CD4-positive, alpha-beta T cell (primary cell): ENCODE measurements at regions not wholly inside any gene's neighbourhood (a gene's known extent, or its start where the extent isn't known, plus 50 kb on each side); places are given as distances from the start of the nearest gene placed in this dataset.

Experiments used
- ATAC-seq: fragments of 200-7000 bp; cut with Tn5 transposase; one replicate; pipeline ENCODE4 v1.10.0; 2022; ENCODE audit warnings: mild to moderate bottlenecking; ENCODE audit not compliant: poor library complexity
- CTCF ChIA-PET: fragments of 350-600 bp; sonication (Branson Sonifier 250); formaldehyde crosslinking; loops from one replicate; lab custom pipeline; 2021; ENCODE audit warnings: antibody characterized with exemption, inconsistent platforms; lab: Charles Lee
- POLR2A ChIA-PET: fragments of 350-600 bp; sonication (Branson Sonifier 250); formaldehyde crosslinking; loops from one replicate; lab custom pipeline; 2021; ENCODE audit warnings: antibody characterized with exemption, inconsistent platforms; lab: Charles Lee
- DNase-seq, 14 experiments: peaks; one replicate each; pipeline ENCODE4 v3.0.0-alpha.2; 2013 to 2020; ENCODE audit warnings: mixed read lengths in 2 of 14
- H3K27ac ChIP-seq, 2 donors: one replicate each; pipeline versions ENCODE4 v1.5.1 to v1.7.0; 2013; ENCODE audit warnings: low read length in 2 of 2, low read depth in 1 of 2, mild to moderate bottlenecking in 1 of 2
- H3K27me3 ChIP-seq, 2 experiments: 1 replicate in 1 of 2; 2 replicates in 1 of 2; pipeline versions ENCODE4 v1.6.1 to v1.7.0; 2013; ENCODE audit warnings: low read length in 2 of 2, control low read depth in 1 of 2, mild to moderate bottlenecking in 1 of 2, moderate library complexity in 1 of 2; ENCODE audit not compliant: insufficient read depth in 2 of 2, control insufficient read depth in 1 of 2
- H3K36me3 ChIP-seq: one replicate; pipeline ENCODE4 v1.6.1; 2013; ENCODE audit warnings: low read length, control low read depth; ENCODE audit not compliant: insufficient read depth
- H3K4me1 ChIP-seq: one replicate; pipeline ENCODE4 v1.6.1; 2013; ENCODE audit warnings: low read length, control low read depth; ENCODE audit not compliant: insufficient read depth
- H3K4me3 ChIP-seq: one replicate; pipeline ENCODE4 v1.5.1; 2013; ENCODE audit warnings: mild to moderate bottlenecking, low read length, moderate library complexity
- H3K9me3 ChIP-seq, 2 experiments: 1 replicate in 1 of 2; 2 replicates in 1 of 2; pipeline versions ENCODE4 v1.6.1 to v1.7.0; 2013; ENCODE audit warnings: low read length in 2 of 2, mild to moderate bottlenecking in 2 of 2, control low read depth in 1 of 2, moderate library complexity in 1 of 2; ENCODE audit not compliant: control insufficient read depth in 1 of 2, insufficient read depth in 1 of 2
- H3K27ac Mint-ChIP-seq: one replicate; pipeline ENCODE4 v1.8.0; 2020; ENCODE audit warnings: mixed read lengths
- H3K27me3 Mint-ChIP-seq: one replicate; pipeline ENCODE4 v1.8.0; 2021; ENCODE audit warnings: mixed read lengths
- H3K36me3 Mint-ChIP-seq: one replicate; pipeline ENCODE4 v1.8.0; 2021; ENCODE audit warnings: low read depth, mixed read lengths
- H3K4me1 Mint-ChIP-seq: one replicate; pipeline ENCODE4 v1.8.0; 2021; ENCODE audit warnings: low read depth, mixed read lengths
- H3K4me3 Mint-ChIP-seq: one replicate; pipeline ENCODE4 v1.8.0; 2020; ENCODE audit warnings: mild to moderate bottlenecking, mixed read lengths
- H3K9me3 Mint-ChIP-seq: one replicate; pipeline ENCODE4 v1.8.0; 2020; ENCODE audit warnings: mixed read lengths
- intact Hi-C, 2 experiments: fragments of 100-400 bp; cut with DNase I in 1 of 2; cut with micrococcal nuclease in 1 of 2; formaldehyde crosslinking; loops; one replicate each; pipeline versions ENCODE4 v1.15.1 to v1.9.0; 2023 to 2025; cut with DNase I, micrococcal nuclease
- TF ChIP-seq, protein P1 (sequence below): fragments of 200-600 bp; IDR thresholded peaks from one replicate; pipeline ENCODE4 v1.8.0; 2022; ENCODE audit warnings: antibody characterized with exemption, mild to moderate bottlenecking

DNA sequence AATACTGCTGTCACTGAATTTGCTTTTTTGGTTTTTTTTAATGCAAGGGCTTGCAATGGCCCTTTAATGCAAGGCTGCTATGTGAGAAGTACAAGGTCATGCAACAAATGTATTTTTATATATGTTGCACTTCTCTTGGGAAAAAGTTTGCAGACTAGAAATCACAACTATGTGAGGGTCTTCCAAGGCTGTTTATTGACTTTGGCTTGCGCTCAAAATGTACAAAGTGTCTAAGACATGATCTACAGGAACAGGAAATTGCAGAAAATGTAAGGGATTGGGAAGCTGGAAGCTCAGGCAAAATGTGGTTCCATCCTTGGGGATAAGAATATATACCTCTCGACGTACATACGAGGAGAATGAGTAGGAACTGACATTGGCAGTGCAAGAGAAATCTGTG is 92.2 kb upstream of the F13A1 start:
- CTCF ChIA-PET, result no interaction called here
- Histone ChIP-seq H3K27ac (no peak overlapping the region), H3K4me3 (no peak overlapping the region), H3K36me3 (no peaks in the 10 kb centered on the region), H3K27me3 (no peaks in the 10 kb centered on the region), H3K4me1 (no peaks in the 10 kb centered on the region), H3K9me3 (no peaks in the 10 kb centered on the region)
- POLR2A ChIA-PET, result no interaction called here
- no peak overlapping the region for H3K27ac Mint-ChIP-seq
- H3K4me3 Mint-ChIP-seq, result no peak overlapping the region
- peaks cover 9% of the 10 kb centered on the region for H3K27me3 Mint-ChIP-seq
- intact Hi-C loops, result no loop called here
- TF ChIP-seq, protein P1, sequence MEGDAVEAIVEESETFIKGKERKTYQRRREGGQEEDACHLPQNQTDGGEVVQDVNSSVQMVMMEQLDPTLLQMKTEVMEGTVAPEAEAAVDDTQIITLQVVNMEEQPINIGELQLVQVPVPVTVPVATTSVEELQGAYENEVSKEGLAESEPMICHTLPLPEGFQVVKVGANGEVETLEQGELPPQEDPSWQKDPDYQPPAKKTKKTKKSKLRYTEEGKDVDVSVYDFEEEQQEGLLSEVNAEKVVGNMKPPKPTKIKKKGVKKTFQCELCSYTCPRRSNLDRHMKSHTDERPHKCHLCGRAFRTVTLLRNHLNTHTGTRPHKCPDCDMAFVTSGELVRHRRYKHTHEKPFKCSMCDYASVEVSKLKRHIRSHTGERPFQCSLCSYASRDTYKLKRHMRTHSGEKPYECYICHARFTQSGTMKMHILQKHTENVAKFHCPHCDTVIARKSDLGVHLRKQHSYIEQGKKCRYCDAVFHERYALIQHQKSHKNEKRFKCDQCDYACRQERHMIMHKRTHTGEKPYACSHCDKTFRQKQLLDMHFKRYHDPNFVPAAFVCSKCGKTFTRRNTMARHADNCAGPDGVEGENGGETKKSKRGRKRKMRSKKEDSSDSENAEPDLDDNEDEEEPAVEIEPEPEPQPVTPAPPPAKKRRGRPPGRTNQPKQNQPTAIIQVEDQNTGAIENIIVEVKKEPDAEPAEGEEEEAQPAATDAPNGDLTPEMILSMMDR, result no peak
- H3K36me3 Mint-ChIP-seq, result no peaks in the 10 kb centered on the region
- no peaks in the 10 kb centered on the region for H3K4me1 Mint-ChIP-seq
- no peaks in the 10 kb centered on the region for H3K9me3 Mint-ChIP-seq
- DNase-seq (no peak), ATAC-seq (no peak)

GRCh38 chr6:6414931-6415330 is 94.5 kb upstream of the F13A1 start:
- no peak overlapping the region for H3K4me3 Mint-ChIP-seq
- H3K36me3 ChIP-seq, result no peaks in the 10 kb centered on the region
- H3K36me3 Mint-ChIP-seq, result no peaks in the 10 kb centered on the region
- H3K27me3 ChIP-seq, result no peaks in the 10 kb centered on the region
- ChIA-PET CTCF (no interaction called here), POLR2A (no interaction called here)
- no peaks in the 10 kb centered on the region for H3K4me1 ChIP-seq
- ATAC-seq (no peak), DNase-seq (peak in 2 of 14 experiments; percentile 10 to 36)
- H3K4me1 Mint-ChIP-seq, result no peaks in the 10 kb centered on the region
- H3K27ac Mint-ChIP-seq, result no peak overlapping the region
- no peak overlapping the region for H3K4me3 ChIP-seq
- TF ChIP-seq, protein P1, result no peak
- no peak overlapping the region for H3K27ac ChIP-seq
- H3K27me3 Mint-ChIP-seq, result peaks cover 9% of the 10 kb centered on the region
- intact Hi-C loops, result no loop called here
- no peaks in the 10 kb centered on the region for H3K9me3 ChIP-seq
- H3K9me3 Mint-ChIP-seq, result no peaks in the 10 kb centered on the region

DNA sequence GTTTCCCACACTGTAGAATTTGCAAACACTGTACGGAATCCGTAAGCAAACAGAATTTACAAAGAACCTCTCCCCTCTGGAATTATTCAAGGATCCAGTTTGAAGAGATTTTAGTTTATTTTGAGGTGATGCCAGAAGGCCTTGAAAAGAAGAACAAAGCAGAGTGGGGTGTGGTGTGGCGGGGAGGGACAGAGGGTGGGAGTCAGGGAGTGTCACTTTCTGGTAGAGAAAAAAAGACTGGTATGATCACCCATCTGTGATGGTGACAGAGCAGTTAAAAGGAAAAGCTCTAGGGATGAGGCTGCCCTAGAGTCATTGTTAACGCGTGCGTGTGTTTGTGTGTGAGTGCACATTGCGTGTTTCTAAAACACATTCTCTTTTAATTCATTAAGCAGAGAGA is 97.0 kb upstream of the F13A1 start:
- ATAC-seq (no peak), DNase-seq (no peak)
- Histone ChIP-seq H3K27ac (no peak overlapping the region), H3K9me3 (no peaks in the 10 kb centered on the region), H3K4me1 (no peaks in the 10 kb centered on the region), H3K4me3 (no peak overlapping the region), H3K27me3 (peaks cover 2 to 5% of the 10 kb centered on the region in 2 experiments), H3K36me3 (no peaks in the 10 kb centered on the region)
- Mint-ChIP-seq H3K4me1 (no peaks in the 10 kb centered on the region), H3K27me3 (peaks cover 24% of the 10 kb centered on the region), H3K36me3 (no peaks in the 10 kb centered on the region), H3K9me3 (no peaks in the 10 kb centered on the region), H3K4me3 (no peak overlapping the region), H3K27ac (no peak overlapping the region)
- ChIA-PET CTCF (no interaction called here), POLR2A (no interaction called here)
- intact Hi-C loops, result no loop called here
- TF ChIP-seq, protein P1, result no peak
